G401.6 (cell line): ENCODE measurements at regions not wholly inside any gene's neighbourhood (a gene's known extent, or its start where the extent isn't known, plus 50 kb on each side); places are given as distances from the start of the nearest gene placed in this dataset.
"Not testable (repeated sequence)": the region's sequence is repeated elsewhere in the genome, so short reads cannot be mapped to it uniquely, and the experiment has no call there.

Experiments
- FAIRE-seq: peaks from 2 replicates; lab custom pipeline; 2012; peaks lifted over from hg19 to GRCh38; lab: Jason Lieb, UNC

GRCh38 chr9:29241320-29241719, 1668.0 kb upstream of the C9orf72 start:
- FAIRE-seq = no peak

- no peak for FAIRE-seq
Measured at GRCh38 chr9:29245351-29245750, 1672.1 kb upstream of the C9orf72 start.

- FAIRE-seq = not testable (repeated sequence)
Measured at GRCh38 chr9:29270400-29270799, 1697.1 kb upstream of the C9orf72 start.

GRCh38 chr9:29282121-29282520, 1708.8 kb upstream of the C9orf72 start:
- FAIRE-seq = no peak

GRCh38 chr9:29285818-29286217, 1712.5 kb upstream of the C9orf72 start:
- FAIRE-seq = no peak

- no peak for FAIRE-seq
Measured at GRCh38 chr9:29289365-29289764, 1716.1 kb upstream of the C9orf72 start.

GRCh38 chr9:29290516-29290915, 1717.2 kb upstream of the C9orf72 start:
- no peak for FAIRE-seq

- no peak for FAIRE-seq
Measured at GRCh38 chr9:29297592-29297991, 1724.3 kb upstream of the C9orf72 start.

- no peak for FAIRE-seq
Measured at GRCh38 chr9:29311221-29311620, 1737.9 kb upstream of the C9orf72 start.

GRCh38 chr9:29312327-29312726, 1739.0 kb upstream of the C9orf72 start:
- FAIRE-seq = no peak

GRCh38 chr9:29319736-29320513, 1746.6 kb upstream of the C9orf72 start:
- no peak for FAIRE-seq

- FAIRE-seq = no peak
Measured at GRCh38 chr9:29322240-29322639, 1749.0 kb upstream of the C9orf72 start.

GRCh38 chr9:29325894-29326293, 1752.6 kb upstream of the C9orf72 start:
- FAIRE-seq = no peak

- no peak for FAIRE-seq
Measured at GRCh38 chr9:29332789-29333188, 1759.5 kb upstream of the C9orf72 start.

- FAIRE-seq = no peak
Measured at GRCh38 chr9:29336281-29336680, 1763.0 kb upstream of the C9orf72 start.

- FAIRE-seq = no peak
Measured at GRCh38 chr9:29339387-29339786, 1766.1 kb upstream of the C9orf72 start.

GRCh38 chr9:29348999-29349398, 1775.7 kb upstream of the C9orf72 start:
- no peak for FAIRE-seq

- FAIRE-seq = no peak
Measured at GRCh38 chr9:29389421-29389820, 1816.1 kb upstream of the C9orf72 start.

GRCh38 chr9:29390859-29391258, 1817.6 kb upstream of the C9orf72 start:
- no peak for FAIRE-seq

- no peak for FAIRE-seq
Measured at GRCh38 chr9:29393064-29393463, 1819.8 kb upstream of the C9orf72 start.

GRCh38 chr9:29394855-29395254, 1821.6 kb upstream of the C9orf72 start:
- FAIRE-seq = no peak

- no peak for FAIRE-seq
Measured at GRCh38 chr9:29397148-29397547, 1823.9 kb upstream of the C9orf72 start.

- no peak for FAIRE-seq
Measured at GRCh38 chr9:29416204-29416603, 1842.9 kb upstream of the C9orf72 start.

GRCh38 chr9:29422438-29422837, 1849.2 kb upstream of the C9orf72 start:
- no peak for FAIRE-seq

- no peak for FAIRE-seq
Measured at GRCh38 chr9:29432191-29432590, 1858.9 kb upstream of the C9orf72 start.
